Keratinocyte (primary cell): ENCODE measurements at regions not wholly inside any gene's neighbourhood (a gene's known extent, or its start where the extent isn't known, plus 50 kb on each side); places are given as distances from the start of the nearest gene placed in this dataset.

Experiments
- CTCF ChIP-seq, 3 experiments: IDR thresholded peaks in 1 of 3; conservative IDR thresholded peaks in 1 of 3; optimal IDR thresholded peaks in 1 of 3; 2 replicates in 2 of 3; 3 replicates in 1 of 3; pipeline versions ENCODE3 to v1.5.1; 2011; ENCODE audit warnings: low read length in 3 of 3, mild to moderate bottlenecking in 3 of 3, moderate library complexity in 2 of 3, control low read depth in 1 of 3, inconsistent platforms in 1 of 3; ENCODE audit not compliant: insufficient read depth in 2 of 3; ENCODE audit errors: extremely low read depth in 1 of 3
- EZH2 ChIP-seq: IDR thresholded peaks from one replicate; pipeline ENCODE4 v1.6.1; 2012; ENCODE audit warnings: inconsistent platforms, mild to moderate bottlenecking, low read length, moderate library complexity

- TF ChIP-seq CTCF (optimal IDR thresholded peaks at IDR 0.05 in 1 of 3, IDR thresholded peaks at IDR 0.05 in 1 of 3, conservative IDR thresholded peaks at IDR 0.05 in 1 of 3; ENCODE audit: extremely low read depth in 1 of 3, insufficient read depth in 2 of 3, low read length in 3 of 3) (no peak), EZH2 (no peak)
These were observed 53.3 kb upstream of the EYS start for GRCh38 chr6:65760285-65760684.
